PC-3 (cell line): ENCODE measurements at regions not wholly inside any gene's neighbourhood (a gene's known extent, or its start where the extent isn't known, plus 50 kb on each side); places are given as distances from the start of the nearest gene placed in this dataset.

Source experiments
- ATAC-seq: fragments of 200-7000 bp; cut with Tn5 transposase; 2 replicates; pipeline ENCODE4 v1.9.1; 2020; ENCODE audit warnings: mild to moderate bottlenecking, moderate library complexity
- BruUV-seq: library from RNA; stranded (reverse); fragments of 400-500 nt; replicated peaks from 2 replicates; lab custom pipeline; 2021; lab: Mats Ljungman, UMichigan
- CTCF ChIA-PET: fragments of 300-600 bp; sonication (Branson Sonifier 250); formaldehyde crosslinking; loops from one replicate; lab custom pipeline; 2022; ENCODE audit warnings: antibody characterized with exemption; lab: Charles Lee
- POLR2A ChIA-PET: fragments of 300-600 bp; sonication (Branson Sonifier 250); formaldehyde crosslinking; loops from one replicate; lab custom pipeline; 2022; ENCODE audit warnings: antibody characterized with exemption; ENCODE audit not compliant: unreplicated experiment; lab: Charles Lee
- DNase-seq: peaks from one replicate; pipeline ENCODE4 v3.0.0-alpha.2; 2015
- H2AFZ ChIP-seq: fragments of 300-600 bp; sonication (generic); 2 replicates; pipeline ENCODE4 v1.6.0; 2016; ENCODE audit warnings: antibody characterized with exemption, low read length
- H3F3A ChIP-seq: fragments of 300-600 bp; sonication (generic); one replicate; pipeline ENCODE4 v1.6.0; 2017; ENCODE audit warnings: antibody characterized with exemption, low read length, control low read depth, mild to moderate bottlenecking; ENCODE audit not compliant: unreplicated experiment
- H3K27ac ChIP-seq: fragments of 300-600 bp; sonication (generic); 2 replicates; pipeline ENCODE4 v1.5.1; 2016; ENCODE audit warnings: mild to moderate bottlenecking, low read length
- H3K27me3 ChIP-seq: fragments of 300-600 bp; sonication (generic); 2 replicates; pipeline ENCODE4 v1.6.1; 2016; ENCODE audit warnings: low read length, mixed read lengths
- H3K36me3 ChIP-seq: fragments of 300-600 bp; sonication (generic); 2 replicates; pipeline ENCODE4 v1.6.1; 2016; ENCODE audit warnings: low read depth, mixed run types, low read length, mixed read lengths
- H3K4me1 ChIP-seq: fragments of 300-600 bp; sonication (generic); 2 replicates; pipeline ENCODE4 v1.5.1; 2016; ENCODE audit warnings: low read length; ENCODE audit not compliant: insufficient read depth
- H3K4me2 ChIP-seq: fragments of 300-600 bp; sonication (generic); 2 replicates; pipeline ENCODE4 v1.6.0; 2016; ENCODE audit warnings: low read length
- H3K4me3 ChIP-seq: fragments of 300-600 bp; sonication (generic); 2 replicates; pipeline ENCODE4 v1.5.1; 2016; ENCODE audit warnings: mild to moderate bottlenecking, low read length, mixed read lengths
- H3K79me2 ChIP-seq: fragments of 300-600 bp; sonication (generic); 2 replicates; pipeline ENCODE4 v1.6.1; 2017; ENCODE audit warnings: low read length, mixed read lengths
- H3K9ac ChIP-seq: fragments of 300-600 bp; sonication (generic); 2 replicates; pipeline ENCODE4 v1.6.0; 2016; ENCODE audit warnings: mild to moderate bottlenecking, low read length
- H3K9me2 ChIP-seq: fragments of 300-600 bp; sonication (generic); replicated peaks from 2 replicates; pipeline ENCODE4 v1.6.1; 2016; ENCODE audit warnings: mixed run types, low read length, mixed read lengths
- H3K9me3 ChIP-seq: fragments of 300-600 bp; sonication (generic); 2 replicates; pipeline ENCODE4 v1.6.1; 2016; ENCODE audit warnings: low read length, mixed read lengths
- H4K20me1 ChIP-seq: fragments of 300-600 bp; sonication (generic); 2 replicates; pipeline ENCODE4 v1.6.1; 2016; ENCODE audit warnings: low read length, mixed read lengths
- EZH2 ChIP-seq: fragments of 300-600 bp; sonication (generic); IDR thresholded peaks from one replicate; pipeline ENCODE4 v1.6.1; 2017; ENCODE audit warnings: antibody characterized with exemption, mild to moderate bottlenecking, low read length; ENCODE audit not compliant: unreplicated experiment
- EZH2phosphoT487 ChIP-seq: fragments of 300-600 bp; sonication (generic); IDR thresholded peaks from 2 replicates; pipeline ENCODE4 v1.6.1; 2018; ENCODE audit warnings: mild to moderate bottlenecking, antibody characterized with exemption, low read length, borderline replicate concordance
- intact Hi-C: fragments of 100-400 bp; cut with micrococcal nuclease; formaldehyde crosslinking; loops from 2 replicates; pipeline ENCODE4 v1.9.0; 2023
- TF ChIP-seq, protein P1 (sequence below): fragments of 300-600 bp; sonication (generic); conservative IDR thresholded peaks from 2 replicates; pipeline ENCODE4 v1.5.1; 2017; ENCODE audit warnings: antibody characterized with exemption, low read depth, mild to moderate bottlenecking, low read length

- intact Hi-C loops: no loop called here
- Histone ChIP-seq H2AFZ (no peak overlapping the region), H3K36me3 (no peaks in the 10 kb centered on the region), H3K9me2 (no peaks in the 10 kb centered on the region), H3K4me2 (no peak overlapping the region), H3F3A (no peaks in the 10 kb centered on the region), H3K9me3 (no peaks in the 10 kb centered on the region), H3K79me2 (no peaks in the 10 kb centered on the region), H3K27me3 (peaks cover 52% of the 10 kb centered on the region), H3K4me3 (no peak overlapping the region), H3K27ac (no peak overlapping the region), H4K20me1 (no peaks in the 10 kb centered on the region), H3K9ac (no peak overlapping the region), H3K4me1 (peaks cover 17% of the 10 kb centered on the region)
- DNase-seq (no peak), ATAC-seq (no peak)
- ChIA-PET POLR2A (no interaction called here), CTCF (no interaction called here)
- BruUV-seq: no TSS peak
- TF ChIP-seq EZH2 (no peak), EZH2phosphoT487 (no peak)
- TF ChIP-seq, protein P1, sequence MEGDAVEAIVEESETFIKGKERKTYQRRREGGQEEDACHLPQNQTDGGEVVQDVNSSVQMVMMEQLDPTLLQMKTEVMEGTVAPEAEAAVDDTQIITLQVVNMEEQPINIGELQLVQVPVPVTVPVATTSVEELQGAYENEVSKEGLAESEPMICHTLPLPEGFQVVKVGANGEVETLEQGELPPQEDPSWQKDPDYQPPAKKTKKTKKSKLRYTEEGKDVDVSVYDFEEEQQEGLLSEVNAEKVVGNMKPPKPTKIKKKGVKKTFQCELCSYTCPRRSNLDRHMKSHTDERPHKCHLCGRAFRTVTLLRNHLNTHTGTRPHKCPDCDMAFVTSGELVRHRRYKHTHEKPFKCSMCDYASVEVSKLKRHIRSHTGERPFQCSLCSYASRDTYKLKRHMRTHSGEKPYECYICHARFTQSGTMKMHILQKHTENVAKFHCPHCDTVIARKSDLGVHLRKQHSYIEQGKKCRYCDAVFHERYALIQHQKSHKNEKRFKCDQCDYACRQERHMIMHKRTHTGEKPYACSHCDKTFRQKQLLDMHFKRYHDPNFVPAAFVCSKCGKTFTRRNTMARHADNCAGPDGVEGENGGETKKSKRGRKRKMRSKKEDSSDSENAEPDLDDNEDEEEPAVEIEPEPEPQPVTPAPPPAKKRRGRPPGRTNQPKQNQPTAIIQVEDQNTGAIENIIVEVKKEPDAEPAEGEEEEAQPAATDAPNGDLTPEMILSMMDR: no peak
Observed at GRCh38 chr20:23255716-23256385, 94.7 kb upstream of the NXT1 start.

- CTCF ChIA-PET: no interaction called here
Observed at GRCh38 chr20:23255106-23255505, 95.5 kb upstream of the NXT1 start.

GRCh38 chr20:23254505-23254904 lies 96.1 kb upstream of the NXT1 start:
- DNase-seq: no peak
- no peaks in the 10 kb centered on the region for H3F3A ChIP-seq
- intact Hi-C loops: no loop called here
- CTCF ChIA-PET: no interaction called here
- no peaks in the 10 kb centered on the region for H4K20me1 ChIP-seq
- no peaks in the 10 kb centered on the region for H3K79me2 ChIP-seq
- no peak for ATAC-seq
- H3K27me3 ChIP-seq: peaks cover 64% of the 10 kb centered on the region
- no peak overlapping the region for H3K4me3 ChIP-seq
- no peak overlapping the region for H3K4me2 ChIP-seq
- no peaks in the 10 kb centered on the region for H3K36me3 ChIP-seq
- no peak overlapping the region for H2AFZ ChIP-seq
- TF ChIP-seq EZH2phosphoT487: no peak
- TF ChIP-seq, protein P1: no peak
- no TSS peak for BruUV-seq
- no peak overlapping the region for H3K27ac ChIP-seq
- no peaks in the 10 kb centered on the region for H3K9me2 ChIP-seq
- POLR2A ChIA-PET: no interaction called here
- H3K9ac ChIP-seq: no peak overlapping the region
- H3K4me1 ChIP-seq: peaks cover 17% of the 10 kb centered on the region
- H3K9me3 ChIP-seq: no peaks in the 10 kb centered on the region

More at GRCh38 chr20:23255106-23255505, 95.5 kb upstream of the NXT1 start:
- intact Hi-C loops: no loop called here
- no peak overlapping the region for H2AFZ ChIP-seq
- no peak overlapping the region for H3K27ac ChIP-seq
- no peaks in the 10 kb centered on the region for H3F3A ChIP-seq
- H3K9me2 ChIP-seq: no peaks in the 10 kb centered on the region
- no peaks in the 10 kb centered on the region for H4K20me1 ChIP-seq
- TF ChIP-seq, protein P1: no peak
- no peak for TF ChIP-seq EZH2
- TF ChIP-seq EZH2phosphoT487: no peak
- no peaks in the 10 kb centered on the region for H3K79me2 ChIP-seq
- H3K4me2 ChIP-seq: no peak overlapping the region
- H3K9ac ChIP-seq: no peak overlapping the region
- H3K4me3 ChIP-seq: no peak overlapping the region
- H3K9me3 ChIP-seq: no peaks in the 10 kb centered on the region
- POLR2A ChIA-PET: no interaction called here
- ATAC-seq (no peak), DNase-seq (no peak)
- no peaks in the 10 kb centered on the region for H3K36me3 ChIP-seq
- H3K4me1 ChIP-seq: peaks cover 17% of the 10 kb centered on the region
- no TSS peak for BruUV-seq
- H3K27me3 ChIP-seq: peaks cover 58% of the 10 kb centered on the region
